ENCODE measurements at regions not wholly inside any gene's neighbourhood (a gene's known extent, or its start where the extent isn't known, plus 50 kb on each side); places are given as distances from the start of the nearest gene placed in this dataset.

- no peak for TF ChIP-seq CTCF (IDR thresholded peaks at IDR 0.05)
- TF ChIP-seq POLR2A (IDR thresholded peaks at IDR 0.05), result no peak
Observed at GRCh38 chr7:115869190-115869589, 161.4 kb downstream of the TFEC start.
